Neuronal stem cell (in vitro differentiated cells): ENCODE measurements at regions not wholly inside any gene's neighbourhood (a gene's known extent, or its start where the extent isn't known, plus 50 kb on each side); places are given as distances from the start of the nearest gene placed in this dataset.

ENCODE experiments used
- DNase-seq: peaks from one replicate; pipeline ENCODE4 v3.0.0-alpha.2; 2013; ENCODE audit warnings: low spot score
- H2AFZ ChIP-seq: one replicate; pipeline ENCODE4 v1.6.1; 2013; ENCODE audit warnings: mild to moderate bottlenecking, low read length, inconsistent platforms
- H2AK5ac ChIP-seq: 2 replicates; pipeline ENCODE4 v1.6.1; 2013; ENCODE audit warnings: low read depth, mild to moderate bottlenecking, inconsistent platforms, low read length, moderate library complexity, mixed read lengths
- H2BK120ac ChIP-seq: 2 replicates; pipeline ENCODE4 v1.6.1; 2013; ENCODE audit warnings: low read depth, mild to moderate bottlenecking, inconsistent platforms, low read length, moderate library complexity, mixed read lengths
- H2BK12ac ChIP-seq: one replicate; pipeline ENCODE4 v1.6.1; 2013; ENCODE audit warnings: low read length, inconsistent platforms
- H2BK15ac ChIP-seq: 2 replicates; pipeline ENCODE4 v1.6.1; 2013; ENCODE audit warnings: mild to moderate bottlenecking, low read length, inconsistent platforms, mixed read lengths
- H2BK5ac ChIP-seq: one replicate; pipeline ENCODE4 v1.6.1; 2013; ENCODE audit warnings: inconsistent platforms, mild to moderate bottlenecking, low read length, moderate library complexity
- H3K14ac ChIP-seq: one replicate; pipeline ENCODE4 v1.6.1; 2013; ENCODE audit warnings: low read length, inconsistent platforms
- H3K18ac ChIP-seq: 2 replicates; pipeline ENCODE4 v1.6.1; 2013; ENCODE audit warnings: low read length, inconsistent platforms
- H3K23ac ChIP-seq: 2 replicates; pipeline ENCODE4 v1.6.1; 2013; ENCODE audit warnings: low read depth, mild to moderate bottlenecking, mixed read lengths, low read length, inconsistent platforms; ENCODE audit not compliant: poor library complexity
- H3K27ac ChIP-seq: replicated peaks from 3 replicates; pipeline ENCODE4 v1.5.1; 2013; ENCODE audit warnings: low read length, inconsistent platforms
- H3K27me3 ChIP-seq, 3 experiments: 2 replicates each; pipeline ENCODE4 v1.6.1; 2013; ENCODE audit warnings: low read length in 3 of 3, mild to moderate bottlenecking in 2 of 3, inconsistent platforms in 1 of 3, low read depth in 1 of 3, mixed read lengths in 1 of 3, moderate library complexity in 1 of 3; ENCODE audit not compliant: control insufficient read depth in 3 of 3, insufficient read depth in 3 of 3
- H3K36me3 ChIP-seq, 2 donors: replicated peaks in 1 of 2; 2 replicates each; pipeline ENCODE4 v1.6.1; 2013; ENCODE audit warnings: low read length in 2 of 2; ENCODE audit not compliant: control insufficient read depth in 2 of 2, insufficient read depth in 2 of 2
- H3K4ac ChIP-seq: 2 replicates; pipeline ENCODE4 v1.6.1; 2013; ENCODE audit warnings: inconsistent platforms, mild to moderate bottlenecking, low read length, moderate library complexity
- H3K4me1 ChIP-seq, 2 donors: 1 replicate in 1 of 2; 2 replicates in 1 of 2; pipeline ENCODE4 v1.6.1; 2013; ENCODE audit warnings: low read length in 2 of 2, low read depth in 1 of 2; ENCODE audit not compliant: control insufficient read depth in 2 of 2, insufficient read depth in 1 of 2
- H3K4me2 ChIP-seq: one replicate; pipeline ENCODE4 v1.6.1; 2013; ENCODE audit warnings: mild to moderate bottlenecking, low read length, inconsistent platforms; ENCODE audit not compliant: insufficient read depth, poor library complexity, severe bottlenecking
- H3K4me3 ChIP-seq, 2 donors: 2 replicates each; pipeline ENCODE4 v1.5.1; 2013; ENCODE audit warnings: low read length in 2 of 2, mild to moderate bottlenecking in 2 of 2, inconsistent platforms in 1 of 2, moderate library complexity in 1 of 2
- H3K79me1 ChIP-seq: one replicate; pipeline ENCODE4 v1.6.1; 2013; ENCODE audit warnings: low read depth, mild to moderate bottlenecking, inconsistent platforms, low read length, moderate library complexity
- H3K9ac ChIP-seq: one replicate; pipeline ENCODE4 v1.6.1; 2013; ENCODE audit warnings: mild to moderate bottlenecking, low read depth, low read length, inconsistent platforms; ENCODE audit not compliant: poor library complexity
- H3K9me3 ChIP-seq, 2 donors: replicated peaks in 1 of 2; 2 replicates each; pipeline versions ENCODE3 to v1.6.1; 2013; ENCODE audit warnings: low read length in 2 of 2, mild to moderate bottlenecking in 2 of 2, inconsistent platforms in 1 of 2, low read depth in 1 of 2, mixed read lengths in 1 of 2, moderate library complexity in 1 of 2; ENCODE audit not compliant: control insufficient read depth in 2 of 2, insufficient read depth in 1 of 2
- H4K8ac ChIP-seq: one replicate; pipeline ENCODE4 v1.6.1; 2013; ENCODE audit warnings: low read depth, mild to moderate bottlenecking, inconsistent platforms, low read length, moderate library complexity
- H4K91ac ChIP-seq: one replicate; pipeline ENCODE4 v1.6.1; 2013; ENCODE audit warnings: low read length, low read depth, mild to moderate bottlenecking, inconsistent platforms; ENCODE audit not compliant: poor library complexity
- WGBS, 2 donors: extraction: QIAGEN DNeasy Blood & Tissue Kit; methylation state at CpG; one replicate each; pipeline ENCODE4 v1.1.7; 2013; ENCODE audit warnings: missing lambda C conversion rate in 2 of 2, mixed read lengths in 1 of 2; ENCODE audit not compliant: insufficient read length in 2 of 2, insufficient replicate concordance in 1 of 2; ENCODE audit errors: extremely low coverage in 2 of 2; 5-methylcytosine and 5-hydroxymethylcytosine counted together

- H2BK15ac ChIP-seq = no peak overlapping the region
- no peak overlapping the region for H3K4me3 ChIP-seq
- no peak overlapping the region for H4K91ac ChIP-seq
- no peak overlapping the region for H2AFZ ChIP-seq
- peaks cover 0 to 1% of the 10 kb centered on the region in 2 donors for H3K4me1 ChIP-seq
- no peak overlapping the region for H2BK120ac ChIP-seq
- H3K9me3 ChIP-seq = peaks cover 0 to 4% of the 10 kb centered on the region in 2 donors
- no peak overlapping the region for H2BK12ac ChIP-seq
- H3K27ac ChIP-seq = no peak overlapping the region
- H2BK5ac ChIP-seq = no peak overlapping the region
- no peaks in the 10 kb centered on the region for H3K79me1 ChIP-seq
- no peak for DNase-seq
- H3K4ac ChIP-seq = no peak overlapping the region
- no CpG with 5 or more reads among the region's 1 CpG for WGBS, 2 donors
- no peak overlapping the region for H2AK5ac ChIP-seq
- H3K36me3 ChIP-seq = no peaks in the 10 kb centered on the region
- H4K8ac ChIP-seq = no peak overlapping the region
- no peaks in the 10 kb centered on the region for H3K27me3 ChIP-seq
- H3K18ac ChIP-seq = no peak overlapping the region
- H3K14ac ChIP-seq = no peak overlapping the region
- H3K4me2 ChIP-seq = no peak overlapping the region
- H3K9ac ChIP-seq = no peak overlapping the region
- H3K23ac ChIP-seq = no peak overlapping the region
Observed at GRCh38 chr2:147027436-147027835, 817.4 kb upstream of the ACVR2A start.

- Histone ChIP-seq H3K9ac (no peak overlapping the region), H3K4ac (no peak overlapping the region), H3K79me1 (no peaks in the 10 kb centered on the region), H2AFZ (no peak overlapping the region), H3K27me3 (no peaks in the 10 kb centered on the region), H3K36me3 (no peaks in the 10 kb centered on the region), H3K27ac (no peak overlapping the region), H3K18ac (no peak overlapping the region), H3K4me2 (no peak overlapping the region), H2AK5ac (no peak overlapping the region), H4K91ac (no peak overlapping the region), H2BK120ac (no peak overlapping the region), H3K9me3 (peaks cover 1 to 4% of the 10 kb centered on the region in 2 donors), H2BK5ac (no peak overlapping the region), H3K4me3 (no peak overlapping the region), H4K8ac (no peak overlapping the region), H3K14ac (no peak overlapping the region), H3K4me1 (peaks cover 0 to 1% of the 10 kb centered on the region in 2 donors), H2BK12ac (no peak overlapping the region), H3K23ac (no peak overlapping the region), H2BK15ac (no peak overlapping the region)
- no peak for DNase-seq
- WGBS, 2 donors = no CpG with 5 or more reads among the region's 2 CpGs
Observed at GRCh38 chr2:147026664-147027295, 818.0 kb upstream of the ACVR2A start.

- Histone ChIP-seq H3K23ac (no peak overlapping the region), H3K4me1 (peaks cover 0 to under 1% of the 10 kb centered on the region in 2 donors), H3K18ac (no peak overlapping the region), H3K9me3 (peaks cover 1 to 4% of the 10 kb centered on the region in 2 donors), H3K36me3 (no peaks in the 10 kb centered on the region), H3K27me3 (no peaks in the 10 kb centered on the region), H4K91ac (no peak overlapping the region), H3K9ac (no peak overlapping the region), H3K4me3 (no peak overlapping the region), H2BK5ac (no peak overlapping the region), H3K4ac (no peak overlapping the region), H2AFZ (no peak overlapping the region), H2BK120ac (no peak overlapping the region), H4K8ac (no peak overlapping the region), H2BK15ac (no peak overlapping the region), H2AK5ac (no peak overlapping the region), H3K14ac (no peak overlapping the region), H2BK12ac (no peak overlapping the region), H3K79me1 (no peaks in the 10 kb centered on the region), H3K4me2 (no peak overlapping the region), H3K27ac (no peak overlapping the region)
- no CpG with 5 or more reads among the region's 1 CpG for WGBS, 2 donors
- no peak for DNase-seq
Observed at GRCh38 chr2:147025646-147026585, 818.9 kb upstream of the ACVR2A start.

GRCh38 chr2:147019311-147019710, 825.5 kb upstream of the ACVR2A start:
- Histone ChIP-seq H2BK120ac (no peak overlapping the region), H4K8ac (no peak overlapping the region)
- WGBS, 2 donors = no CpG with 5 or more reads among the region's 3 CpGs

More at GRCh38 chr2:147019311-147019710, 825.5 kb upstream of the ACVR2A start:
- H3K18ac ChIP-seq = no peak overlapping the region
- no peak overlapping the region for H2BK12ac ChIP-seq
- no peak overlapping the region for H2BK5ac ChIP-seq
- H3K9ac ChIP-seq = no peak overlapping the region
- no peak overlapping the region for H3K23ac ChIP-seq
- H3K4me3 ChIP-seq = no peak overlapping the region
- no peak overlapping the region for H2BK15ac ChIP-seq
- H3K36me3 ChIP-seq = no peaks in the 10 kb centered on the region
- H3K9me3 ChIP-seq = peaks cover 1 to 4% of the 10 kb centered on the region in 2 donors
- H3K4me1 ChIP-seq = no peaks in the 10 kb centered on the region
- H3K27ac ChIP-seq = no peak overlapping the region
- H3K79me1 ChIP-seq = no peaks in the 10 kb centered on the region
- no peak overlapping the region for H2AFZ ChIP-seq
- no peak overlapping the region for H3K14ac ChIP-seq
- H4K91ac ChIP-seq = no peak overlapping the region
- H3K4me2 ChIP-seq = no peak overlapping the region
- no peak overlapping the region for H3K4ac ChIP-seq
- no peak overlapping the region for H2AK5ac ChIP-seq
- no peak for DNase-seq
- no peaks in the 10 kb centered on the region for H3K27me3 ChIP-seq
